OCI-LY3 (cell line): ENCODE measurements at regions not wholly inside any gene's neighbourhood (a gene's known extent, or its start where the extent isn't known, plus 50 kb on each side); places are given as distances from the start of the nearest gene placed in this dataset.

Experiments
- H2AFZ ChIP-seq: fragments of 200-600, 300-600 bp; shearing (Covaris generic); 2 replicates; pipeline ENCODE4 v1.6.0; 2014; ENCODE audit warnings: antibody characterized with exemption, low read depth, low read length
- H3K27ac ChIP-seq: fragments of 200-600, 300-600 bp; sonication (generic); 2 replicates; pipeline ENCODE4 v1.5.1; 2014; ENCODE audit warnings: mild to moderate bottlenecking, low read length, moderate library complexity, mixed read lengths
- H3K27me3 ChIP-seq: fragments of 200-600, 300-600 bp; sonication (generic); 2 replicates; pipeline ENCODE4 v1.6.1; 2014; ENCODE audit warnings: low read depth, low read length, mixed read lengths
- H3K36me3 ChIP-seq: fragments of 200-600, 300-600 bp; sonication (generic); replicated peaks from 2 replicates; pipeline ENCODE3; 2014; ENCODE audit warnings: low read depth, low read length, mixed read lengths
- H3K4me1 ChIP-seq: fragments of 300-600, 200-600 bp; sonication (generic); 2 replicates; pipeline ENCODE4 v1.6.1; 2014; ENCODE audit warnings: low read length, mixed read lengths
- H3K4me2 ChIP-seq: fragments of 200-600, 300-600 bp; sonication (generic); 2 replicates; pipeline ENCODE4 v1.6.1; 2014; ENCODE audit warnings: low read length, mixed read lengths
- H3K4me3 ChIP-seq: fragments of 300-600, 200-600 bp; sonication (generic); 2 replicates; pipeline ENCODE4 v1.5.1; 2014; ENCODE audit warnings: antibody characterized with exemption, mild to moderate bottlenecking, low read length, moderate library complexity
- H3K79me2 ChIP-seq: fragments of 300-600, 200-600 bp; shearing (Covaris generic); 2 replicates; pipeline ENCODE4 v1.6.1; 2014; ENCODE audit warnings: mild to moderate bottlenecking, low read length, mixed read lengths
- H3K9ac ChIP-seq: fragments of 300-600, 200-600 bp; shearing (Covaris generic); 2 replicates; pipeline ENCODE4 v1.6.0; 2014; ENCODE audit warnings: mild to moderate bottlenecking, low read length, moderate library complexity
- H3K9me3 ChIP-seq: fragments of 200-600, 300-600 bp; shearing (Covaris generic); 2 replicates; pipeline ENCODE4 v1.6.1; 2014; ENCODE audit warnings: low read length, mixed read lengths; ENCODE audit not compliant: insufficient read depth
- H4K20me1 ChIP-seq: fragments of 200-600, 300-600 bp; sonication (generic); 2 replicates; pipeline ENCODE4 v1.6.1; 2016; ENCODE audit warnings: low read length, mixed read lengths; ENCODE audit not compliant: insufficient read depth
- CTCF ChIP-seq: fragments of 200-600, 300-600 bp; sonication (generic); IDR thresholded peaks from 2 replicates; pipeline ENCODE4 v1.5.1; 2014; ENCODE audit warnings: antibody characterized with exemption, low read length, low read depth
- EZH2phosphoT487 ChIP-seq: fragments of 200-600 bp; shearing (Covaris generic); IDR thresholded peaks from 2 replicates; pipeline ENCODE4 v1.6.1; 2018; ENCODE audit warnings: antibody characterized with exemption, mixed run types, low read depth

DNA sequence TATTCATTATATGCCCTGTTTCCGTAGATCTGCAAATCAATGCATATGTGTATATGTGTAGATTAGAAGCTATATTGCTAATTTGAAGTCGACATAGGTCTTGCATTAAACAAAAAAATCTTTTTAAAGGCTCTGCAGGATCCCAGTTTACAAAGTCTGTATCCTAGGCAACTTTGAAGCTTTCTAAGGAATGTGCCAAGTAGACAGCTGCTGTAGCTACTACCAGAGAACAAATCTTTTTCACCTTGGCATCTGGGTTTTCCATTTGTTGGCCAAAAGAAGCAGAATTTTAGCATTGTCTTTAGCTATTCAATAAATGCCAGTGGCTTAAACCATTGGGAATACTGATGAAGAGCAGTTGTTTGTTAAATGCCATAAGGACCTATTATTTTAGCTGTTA, 88.0 kb downstream of the NAA11 start:
- Histone ChIP-seq H3K36me3 (no peaks in the 10 kb centered on the region), H4K20me1 (no peaks in the 10 kb centered on the region), H3K9me3 (no peaks in the 10 kb centered on the region), H3K9ac (no peak overlapping the region), H3K27me3 (no peaks in the 10 kb centered on the region), H3K27ac (no peak overlapping the region), H3K79me2 (no peaks in the 10 kb centered on the region), H3K4me1 (no peaks in the 10 kb centered on the region), H3K4me2 (no peak overlapping the region), H3K4me3 (no peak overlapping the region), H2AFZ (no peak overlapping the region)
- TF ChIP-seq EZH2phosphoT487 (no peak), CTCF (no peak)

DNA sequence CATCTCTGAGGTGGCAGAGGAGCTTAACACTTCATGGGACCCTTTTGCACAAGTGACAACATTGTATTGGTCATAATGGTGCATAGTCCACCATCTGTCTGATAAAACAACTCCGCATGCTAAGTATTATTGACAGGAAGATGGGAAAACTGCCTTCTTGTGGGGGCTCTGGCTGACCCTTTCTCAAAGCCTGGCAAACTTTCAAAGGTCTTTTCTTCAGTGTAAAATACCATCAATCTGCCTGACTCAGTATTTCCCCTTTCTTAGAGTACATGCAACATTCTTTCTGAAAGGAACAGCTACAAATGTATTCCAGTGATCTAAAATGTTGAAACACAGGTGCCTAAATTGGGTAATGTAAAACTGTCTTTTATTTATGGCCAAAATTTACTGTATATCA, 89.1 kb downstream of the NAA11 start:
- H3K27ac ChIP-seq: no peak overlapping the region
- H3K4me1 ChIP-seq: no peaks in the 10 kb centered on the region
- no peak overlapping the region for H3K4me3 ChIP-seq
- H3K4me2 ChIP-seq: no peak overlapping the region
- H2AFZ ChIP-seq: no peak overlapping the region
- no peaks in the 10 kb centered on the region for H3K27me3 ChIP-seq
- no peaks in the 10 kb centered on the region for H3K79me2 ChIP-seq
- no peaks in the 10 kb centered on the region for H4K20me1 ChIP-seq
- no peak overlapping the region for H3K9ac ChIP-seq
- no peaks in the 10 kb centered on the region for H3K36me3 ChIP-seq
- no peaks in the 10 kb centered on the region for H3K9me3 ChIP-seq
- TF ChIP-seq CTCF (no peak), EZH2phosphoT487 (no peak)

- Histone ChIP-seq H4K20me1 (no peaks in the 10 kb centered on the region), H3K27ac (no peak overlapping the region), H3K27me3 (no peaks in the 10 kb centered on the region), H3K9me3 (no peaks in the 10 kb centered on the region), H3K79me2 (no peaks in the 10 kb centered on the region), H3K4me2 (no peak overlapping the region), H3K4me3 (no peak overlapping the region), H3K36me3 (no peaks in the 10 kb centered on the region), H3K9ac (no peak overlapping the region), H3K4me1 (no peaks in the 10 kb centered on the region), H2AFZ (no peak overlapping the region)
- TF ChIP-seq CTCF (no peak), EZH2phosphoT487 (no peak)
These were observed 90.8 kb downstream of the NAA11 start for GRCh38 chr4:79235095-79235494.

GRCh38 chr4:79233820-79234219, 92.0 kb downstream of the NAA11 start:
- TF ChIP-seq CTCF (no peak), EZH2phosphoT487 (no peak)
- H2AFZ ChIP-seq: no peak overlapping the region
- no peak overlapping the region for H3K4me3 ChIP-seq
- H4K20me1 ChIP-seq: no peaks in the 10 kb centered on the region
- H3K27ac ChIP-seq: no peak overlapping the region
- no peak overlapping the region for H3K9ac ChIP-seq
- no peaks in the 10 kb centered on the region for H3K4me1 ChIP-seq
- no peaks in the 10 kb centered on the region for H3K36me3 ChIP-seq
- H3K4me2 ChIP-seq: no peak overlapping the region
- no peaks in the 10 kb centered on the region for H3K27me3 ChIP-seq
- no peaks in the 10 kb centered on the region for H3K9me3 ChIP-seq
- H3K79me2 ChIP-seq: no peaks in the 10 kb centered on the region
